Loucy (cell line): ENCODE measurements at regions not wholly inside any gene's neighbourhood (a gene's known extent, or its start where the extent isn't known, plus 50 kb on each side); places are given as distances from the start of the nearest gene placed in this dataset.

ENCODE experiments used
- H2AFZ ChIP-seq: fragments of 200-600 bp; sonication (generic); 2 replicates; pipeline ENCODE4 v1.6.0; 2016; ENCODE audit warnings: antibody characterized with exemption, mild to moderate bottlenecking, low read length, moderate library complexity
- H3F3A ChIP-seq: fragments of 200-600 bp; 2 replicates; pipeline ENCODE4 v1.6.0; 2016; ENCODE audit warnings: antibody characterized with exemption, low read depth, mild to moderate bottlenecking
- H3K27me3 ChIP-seq: fragments of 200-600 bp; sonication (generic); 2 replicates; pipeline ENCODE4 v1.6.1; 2014; ENCODE audit warnings: low read length, mild to moderate bottlenecking; ENCODE audit not compliant: insufficient read depth, poor library complexity, severe bottlenecking
- H3K36me3 ChIP-seq: fragments of 200-600 bp; sonication (generic); 2 replicates; pipeline ENCODE4 v1.6.1; 2016; ENCODE audit warnings: low read length; ENCODE audit not compliant: insufficient read depth
- H3K4me1 ChIP-seq: fragments of 200-600 bp; sonication (generic); 2 replicates; pipeline ENCODE4 v1.5.1; 2014; ENCODE audit warnings: low read length, mild to moderate bottlenecking; ENCODE audit not compliant: insufficient read depth, poor library complexity, severe bottlenecking
- H3K4me2 ChIP-seq: fragments of 200-600 bp; sonication (generic); 2 replicates; pipeline ENCODE4 v1.6.0; 2014; ENCODE audit warnings: antibody characterized with exemption, low read length, low read depth, mild to moderate bottlenecking; ENCODE audit not compliant: poor library complexity, severe bottlenecking
- H3K4me3 ChIP-seq: fragments of 200-600 bp; sonication (generic); 2 replicates; pipeline ENCODE4 v1.5.1; 2014; ENCODE audit warnings: low read length, mild to moderate bottlenecking, mixed read lengths; ENCODE audit not compliant: poor library complexity, severe bottlenecking
- H3K79me2 ChIP-seq: fragments of 200-600 bp; sonication (generic); 2 replicates; pipeline ENCODE4 v1.6.1; 2014; ENCODE audit warnings: low read length; ENCODE audit not compliant: insufficient read depth
- H3K9ac ChIP-seq: fragments of 200-600 bp; sonication (generic); 2 replicates; pipeline ENCODE4 v1.6.0; 2014; ENCODE audit warnings: mild to moderate bottlenecking, low read depth, low read length, moderate library complexity; ENCODE audit not compliant: poor library complexity, severe bottlenecking
- H3K9me2 ChIP-seq: fragments of 200-600 bp; sonication (generic); replicated peaks from 2 replicates; pipeline ENCODE4 v1.6.1; 2016; ENCODE audit warnings: low read depth, low read length, mixed read lengths
- H3K9me3 ChIP-seq: fragments of 200-600 bp; sonication (generic); 2 replicates; pipeline ENCODE4 v1.6.1; 2014; ENCODE audit warnings: mild to moderate bottlenecking, antibody characterized with exemption, low read length, low read depth; ENCODE audit not compliant: insufficient read depth
- H4K20me1 ChIP-seq: fragments of 200-600 bp; sonication (generic); 2 replicates; pipeline ENCODE4 v1.6.0; 2014; ENCODE audit warnings: antibody characterized with exemption, low read length, mild to moderate bottlenecking; ENCODE audit not compliant: insufficient read depth, poor library complexity, severe bottlenecking
- EZH2phosphoT487 ChIP-seq: fragments of 200-600 bp; IDR thresholded peaks from 2 replicates; pipeline ENCODE4 v1.6.1; 2018; ENCODE audit warnings: antibody characterized with exemption, mild to moderate bottlenecking, moderate library complexity, borderline replicate concordance
- TF ChIP-seq, protein P1 (sequence below): fragments of 200-600 bp; sonication (generic); conservative IDR thresholded peaks from 2 replicates; pipeline ENCODE4 v1.5.1; 2014; ENCODE audit warnings: mild to moderate bottlenecking, antibody characterized with exemption, low read length

DNA sequence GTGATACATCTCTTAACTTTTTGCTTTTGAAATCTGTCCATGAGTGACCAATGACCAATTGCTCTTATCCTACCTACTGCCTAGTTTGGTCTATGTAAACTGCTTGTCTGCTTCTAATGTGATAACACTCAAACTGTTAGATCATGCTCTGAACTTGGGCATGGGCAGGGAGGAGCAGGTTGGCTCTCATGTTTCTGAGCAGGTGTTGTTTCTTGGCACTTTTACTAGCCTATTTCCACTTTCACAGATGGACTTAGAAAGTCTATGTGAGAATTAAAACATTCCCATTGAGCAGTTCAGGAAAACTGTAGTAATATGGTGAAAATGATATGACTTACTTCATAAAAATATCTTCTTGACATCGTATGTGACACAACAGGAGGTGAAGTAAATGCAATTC, 538.4 kb downstream of the HACE1 start:
- H3K36me3 ChIP-seq: no peaks in the 10 kb centered on the region
- no peak for TF ChIP-seq EZH2phosphoT487
- TF ChIP-seq, protein P1, sequence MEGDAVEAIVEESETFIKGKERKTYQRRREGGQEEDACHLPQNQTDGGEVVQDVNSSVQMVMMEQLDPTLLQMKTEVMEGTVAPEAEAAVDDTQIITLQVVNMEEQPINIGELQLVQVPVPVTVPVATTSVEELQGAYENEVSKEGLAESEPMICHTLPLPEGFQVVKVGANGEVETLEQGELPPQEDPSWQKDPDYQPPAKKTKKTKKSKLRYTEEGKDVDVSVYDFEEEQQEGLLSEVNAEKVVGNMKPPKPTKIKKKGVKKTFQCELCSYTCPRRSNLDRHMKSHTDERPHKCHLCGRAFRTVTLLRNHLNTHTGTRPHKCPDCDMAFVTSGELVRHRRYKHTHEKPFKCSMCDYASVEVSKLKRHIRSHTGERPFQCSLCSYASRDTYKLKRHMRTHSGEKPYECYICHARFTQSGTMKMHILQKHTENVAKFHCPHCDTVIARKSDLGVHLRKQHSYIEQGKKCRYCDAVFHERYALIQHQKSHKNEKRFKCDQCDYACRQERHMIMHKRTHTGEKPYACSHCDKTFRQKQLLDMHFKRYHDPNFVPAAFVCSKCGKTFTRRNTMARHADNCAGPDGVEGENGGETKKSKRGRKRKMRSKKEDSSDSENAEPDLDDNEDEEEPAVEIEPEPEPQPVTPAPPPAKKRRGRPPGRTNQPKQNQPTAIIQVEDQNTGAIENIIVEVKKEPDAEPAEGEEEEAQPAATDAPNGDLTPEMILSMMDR: no peak
- H3K4me1 ChIP-seq: peaks cover 6% of the 10 kb centered on the region

DNA sequence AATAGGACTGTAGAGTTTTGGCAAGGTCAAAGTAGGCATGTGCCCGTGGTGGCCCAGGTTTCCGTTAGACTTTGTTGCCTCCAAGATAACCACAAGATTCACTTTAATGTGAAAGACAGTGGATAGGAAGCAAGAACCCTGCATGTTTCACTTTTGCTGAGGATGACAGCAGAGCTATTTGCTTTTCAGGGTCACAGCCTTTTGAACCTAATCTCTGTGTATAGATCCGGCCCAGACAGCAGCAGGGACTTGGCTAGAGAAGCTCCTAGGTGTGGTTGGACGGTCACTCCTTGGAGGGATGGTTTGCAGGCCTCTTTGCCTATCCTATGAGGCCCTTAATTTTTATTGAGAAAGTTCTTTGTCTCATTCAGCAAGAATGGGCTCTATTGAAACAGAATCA, 538.8 kb downstream of the HACE1 start:
- H3K4me1 ChIP-seq: peaks cover 6% of the 10 kb centered on the region
- H3K9me3 ChIP-seq: no peaks in the 10 kb centered on the region
- no peak overlapping the region for H3K4me3 ChIP-seq
- H3K36me3 ChIP-seq: no peaks in the 10 kb centered on the region
- TF ChIP-seq EZH2phosphoT487: no peak
- TF ChIP-seq, protein P1: no peak
- no peaks in the 10 kb centered on the region for H3K27me3 ChIP-seq
- H2AFZ ChIP-seq: peak overlapping the region; percentile 19; the same call in 1 of the 2 replicates
- H3F3A ChIP-seq: no peaks in the 10 kb centered on the region
- H3K9ac ChIP-seq: no peak overlapping the region
- no peaks in the 10 kb centered on the region for H3K9me2 ChIP-seq
- H3K79me2 ChIP-seq: no peaks in the 10 kb centered on the region
- H4K20me1 ChIP-seq: no peaks in the 10 kb centered on the region
- H3K4me2 ChIP-seq: no peak overlapping the region

More for the DNA sequence above, 538.4 kb downstream of the HACE1 start:
- H4K20me1 ChIP-seq: no peaks in the 10 kb centered on the region
- H3K9me2 ChIP-seq: no peaks in the 10 kb centered on the region
- no peaks in the 10 kb centered on the region for H3K9me3 ChIP-seq
- peak overlapping the region; percentile 19; the same call in 1 of the 2 replicates for H2AFZ ChIP-seq
- H3K9ac ChIP-seq: no peak overlapping the region
- no peak overlapping the region for H3K4me3 ChIP-seq
- H3F3A ChIP-seq: no peaks in the 10 kb centered on the region
- no peaks in the 10 kb centered on the region for H3K27me3 ChIP-seq
- no peak overlapping the region for H3K4me2 ChIP-seq
- H3K79me2 ChIP-seq: no peaks in the 10 kb centered on the region

DNA sequence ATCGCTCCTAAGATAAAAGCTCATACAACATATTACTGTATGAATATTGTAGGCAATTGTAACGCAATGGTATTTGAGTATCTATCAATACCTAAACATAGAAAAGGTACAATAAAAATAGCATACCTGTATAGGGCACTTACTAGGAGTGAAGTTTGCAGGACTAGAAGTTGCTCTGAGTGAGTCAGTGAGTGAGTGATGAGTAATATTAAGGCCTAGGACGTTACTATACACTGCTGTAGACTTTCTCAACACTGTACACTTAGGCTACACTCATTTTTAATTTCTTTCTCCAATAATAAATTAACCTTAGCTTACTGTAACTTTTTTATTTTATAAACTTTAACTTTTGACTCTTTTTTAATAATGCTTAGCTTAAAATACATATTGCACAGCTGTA, 546.9 kb downstream of the HACE1 start:
- no peaks in the 10 kb centered on the region for H3K4me1 ChIP-seq
- H3K9me3 ChIP-seq: no peaks in the 10 kb centered on the region
- H2AFZ ChIP-seq: no peak overlapping the region
- H3K4me2 ChIP-seq: no peak overlapping the region
- no peak for TF ChIP-seq EZH2phosphoT487
- TF ChIP-seq, protein P1: no peak
- H4K20me1 ChIP-seq: no peaks in the 10 kb centered on the region
- no peaks in the 10 kb centered on the region for H3K79me2 ChIP-seq
- H3K9me2 ChIP-seq: no peaks in the 10 kb centered on the region
- H3F3A ChIP-seq: no peaks in the 10 kb centered on the region
- H3K4me3 ChIP-seq: no peak overlapping the region
- no peak overlapping the region for H3K9ac ChIP-seq
- H3K36me3 ChIP-seq: no peaks in the 10 kb centered on the region
- H3K27me3 ChIP-seq: no peaks in the 10 kb centered on the region
